ENCODE measurements at regions not wholly inside any gene's neighbourhood (a gene's known extent, or its start where the extent isn't known, plus 50 kb on each side); places are given as distances from the start of the nearest gene placed in this dataset.

DNA sequence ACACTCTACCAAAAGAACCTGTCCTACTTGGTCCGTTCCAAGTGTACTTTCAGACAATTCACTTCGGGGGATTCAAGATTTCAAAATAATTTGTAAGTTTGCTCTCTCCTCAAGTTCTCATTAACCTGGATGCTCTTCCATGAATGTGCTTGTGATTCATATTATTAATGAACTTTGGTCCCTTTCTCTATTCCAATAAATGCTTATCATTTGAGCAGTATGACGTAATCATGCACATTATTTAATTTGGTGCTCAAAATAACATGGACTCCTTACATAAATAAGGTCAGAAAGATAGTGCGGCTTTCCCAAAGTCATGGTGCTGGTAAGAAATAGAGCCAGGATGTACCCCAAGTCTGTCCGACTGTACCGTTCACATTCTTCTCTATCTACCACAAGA, 323.2 kb upstream of the SLCO3A1 start:
- no peak overlapping the region for H3K9ac ChIP-seq (ENCODE audit: control insufficient read depth, extremely low read depth, insufficient read depth, low read length)
- no peak overlapping the region for H2AFZ ChIP-seq (ENCODE audit: control insufficient read depth, low read length)
- no peak overlapping the region for H3K4me2 ChIP-seq (ENCODE audit: control insufficient read depth, extremely low read depth, insufficient read depth, low read depth, low read length)
- no peaks in the 10 kb centered on the region for H3K79me2 ChIP-seq (ENCODE audit: control insufficient read depth, insufficient read depth, low read length)
- no peaks in the 10 kb centered on the region for H3K36me3 ChIP-seq (ENCODE audit: control insufficient read depth in 2 of 2, extremely low read depth in 1 of 2, insufficient read depth in 2 of 2, low read length in 2 of 2)
- no peak for FAIRE-seq
- H3K9me3 ChIP-seq (ENCODE audit: control insufficient read depth, low read depth, low read length): no peaks in the 10 kb centered on the region
- no peaks in the 10 kb centered on the region for H3K9me1 ChIP-seq (ENCODE audit: control insufficient read depth, extremely low read depth, insufficient read depth, low read length)
- dilution Hi-C loops (cut with MboI; ENCODE audit: extremely low pct_ligation_motif_present, low sequenced_read_pairs): no loop called here
- no peak overlapping the region for H3K27ac ChIP-seq (ENCODE audit: control insufficient read depth, insufficient read depth, low read length)
- no peak for DNase-seq (ENCODE audit: low read depth, low spot score)
- TF ChIP-seq, protein P1, sequence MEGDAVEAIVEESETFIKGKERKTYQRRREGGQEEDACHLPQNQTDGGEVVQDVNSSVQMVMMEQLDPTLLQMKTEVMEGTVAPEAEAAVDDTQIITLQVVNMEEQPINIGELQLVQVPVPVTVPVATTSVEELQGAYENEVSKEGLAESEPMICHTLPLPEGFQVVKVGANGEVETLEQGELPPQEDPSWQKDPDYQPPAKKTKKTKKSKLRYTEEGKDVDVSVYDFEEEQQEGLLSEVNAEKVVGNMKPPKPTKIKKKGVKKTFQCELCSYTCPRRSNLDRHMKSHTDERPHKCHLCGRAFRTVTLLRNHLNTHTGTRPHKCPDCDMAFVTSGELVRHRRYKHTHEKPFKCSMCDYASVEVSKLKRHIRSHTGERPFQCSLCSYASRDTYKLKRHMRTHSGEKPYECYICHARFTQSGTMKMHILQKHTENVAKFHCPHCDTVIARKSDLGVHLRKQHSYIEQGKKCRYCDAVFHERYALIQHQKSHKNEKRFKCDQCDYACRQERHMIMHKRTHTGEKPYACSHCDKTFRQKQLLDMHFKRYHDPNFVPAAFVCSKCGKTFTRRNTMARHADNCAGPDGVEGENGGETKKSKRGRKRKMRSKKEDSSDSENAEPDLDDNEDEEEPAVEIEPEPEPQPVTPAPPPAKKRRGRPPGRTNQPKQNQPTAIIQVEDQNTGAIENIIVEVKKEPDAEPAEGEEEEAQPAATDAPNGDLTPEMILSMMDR (optimal IDR thresholded peaks at IDR 0.05 in 1 of 3, IDR thresholded peaks at IDR 0.05 in 1 of 3, conservative IDR thresholded peaks at IDR 0.05 in 1 of 3; ENCODE audit: extremely low read depth in 1 of 3, insufficient read depth in 2 of 3, low read length in 3 of 3): no peak
- no peak for TF ChIP-seq EZH2 (IDR thresholded peaks at IDR 0.05; ENCODE audit: low read length)
- H3K4me3 ChIP-seq (ENCODE audit: control insufficient read depth in 2 of 3, extremely low read depth in 1 of 3, insufficient read depth in 2 of 3, low read depth in 1 of 3, low read length in 3 of 3): no peak overlapping the region
- H3K27me3 ChIP-seq (ENCODE audit: control insufficient read depth, extremely low read depth, insufficient read depth, low read length): peaks cover 4% of the 10 kb centered on the region
- no peaks in the 10 kb centered on the region for H4K20me1 ChIP-seq (ENCODE audit: control insufficient read depth, extremely low read depth, insufficient read depth, low read length)
- H3K4me1 ChIP-seq (ENCODE audit: control insufficient read depth, extremely low read depth, insufficient read depth, low read length): no peaks in the 10 kb centered on the region

DNA sequence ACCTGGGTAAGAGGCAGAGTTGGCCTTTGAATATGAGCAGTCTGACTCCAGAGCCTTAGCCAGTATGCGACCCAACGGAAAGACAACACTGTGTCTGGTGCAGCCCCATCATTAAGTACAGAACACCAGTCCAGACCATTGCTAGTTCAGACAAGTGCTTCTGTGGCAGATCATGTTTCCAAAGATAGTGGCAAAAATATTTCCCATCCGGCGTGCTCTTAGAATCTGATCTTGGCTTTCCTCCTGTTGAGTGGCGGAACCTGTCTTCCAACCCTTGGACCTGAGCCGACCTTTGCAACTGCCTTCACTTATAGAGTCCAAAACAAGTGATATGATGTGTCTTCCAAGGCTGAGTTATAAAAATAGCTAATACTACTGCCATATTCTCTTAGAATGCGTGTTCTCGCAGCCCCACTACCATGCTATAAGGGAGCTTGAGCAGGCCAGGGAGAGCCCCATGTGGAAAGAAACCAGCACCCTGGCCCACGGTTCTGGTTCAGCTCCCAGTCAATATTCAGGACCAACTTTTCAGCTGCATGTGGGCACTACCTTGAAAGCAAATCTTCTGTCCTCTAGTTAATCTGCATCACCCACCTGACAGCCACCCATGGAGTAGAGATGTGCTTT, 322.4 kb upstream of the SLCO3A1 start:
- no peak overlapping the region for H3K27ac ChIP-seq (ENCODE audit: control insufficient read depth, insufficient read depth, low read length)
- H3K4me3 ChIP-seq (ENCODE audit: control insufficient read depth in 2 of 3, extremely low read depth in 1 of 3, insufficient read depth in 2 of 3, low read depth in 1 of 3, low read length in 3 of 3): no peak overlapping the region
- no peak overlapping the region for H2AFZ ChIP-seq (ENCODE audit: control insufficient read depth, low read length)
- H3K9ac ChIP-seq (ENCODE audit: control insufficient read depth, extremely low read depth, insufficient read depth, low read length): no peak overlapping the region
- dilution Hi-C loops (cut with MboI; ENCODE audit: extremely low pct_ligation_motif_present, low sequenced_read_pairs): no loop called here
- no peaks in the 10 kb centered on the region for H4K20me1 ChIP-seq (ENCODE audit: control insufficient read depth, extremely low read depth, insufficient read depth, low read length)
- H3K9me1 ChIP-seq (ENCODE audit: control insufficient read depth, extremely low read depth, insufficient read depth, low read length): no peaks in the 10 kb centered on the region
- no peaks in the 10 kb centered on the region for H3K4me1 ChIP-seq (ENCODE audit: control insufficient read depth, extremely low read depth, insufficient read depth, low read length)
- DNase-seq (ENCODE audit: low read depth, low spot score) (no peak), FAIRE-seq (peak; percentile 20)
- no peaks in the 10 kb centered on the region for H3K9me3 ChIP-seq (ENCODE audit: control insufficient read depth, low read depth, low read length)
- no peaks in the 10 kb centered on the region for H3K36me3 ChIP-seq (ENCODE audit: control insufficient read depth in 2 of 2, extremely low read depth in 1 of 2, insufficient read depth in 2 of 2, low read length in 2 of 2)
- H3K79me2 ChIP-seq (ENCODE audit: control insufficient read depth, insufficient read depth, low read length): no peaks in the 10 kb centered on the region
- H3K4me2 ChIP-seq (ENCODE audit: control insufficient read depth, extremely low read depth, insufficient read depth, low read depth, low read length): no peak overlapping the region
- H3K27me3 ChIP-seq (ENCODE audit: control insufficient read depth, extremely low read depth, insufficient read depth, low read length): peaks cover 4% of the 10 kb centered on the region
- TF ChIP-seq, protein P1 (optimal IDR thresholded peaks at IDR 0.05 in 1 of 3, IDR thresholded peaks at IDR 0.05 in 1 of 3, conservative IDR thresholded peaks at IDR 0.05 in 1 of 3; ENCODE audit: extremely low read depth in 1 of 3, insufficient read depth in 2 of 3, low read length in 3 of 3): no peak
- TF ChIP-seq EZH2 (IDR thresholded peaks at IDR 0.05; ENCODE audit: low read length): no peak

Measured in keratinocyte (primary cell).